ENCODE measurements at regions not wholly inside any gene's neighbourhood (a gene's known extent, or its start where the extent isn't known, plus 50 kb on each side); places are given as distances from the start of the nearest gene placed in this dataset.
"Not testable (repeated sequence)": the region's sequence is repeated elsewhere in the genome, so short reads cannot be mapped to it uniquely, and the experiment has no call there.

GRCh38 chr2:201946746-201947145, 86.9 kb upstream of the FZD7 start:
- not testable (repeated sequence) for H3K9me3 ChIP-seq; H3K4me3 ChIP-seq; H3K27ac ChIP-seq; H3K27me3 ChIP-seq; DNase-seq (ENCODE audit: low spot score); H3K36me3 ChIP-seq; H3K4me1 ChIP-seq

DNA sequence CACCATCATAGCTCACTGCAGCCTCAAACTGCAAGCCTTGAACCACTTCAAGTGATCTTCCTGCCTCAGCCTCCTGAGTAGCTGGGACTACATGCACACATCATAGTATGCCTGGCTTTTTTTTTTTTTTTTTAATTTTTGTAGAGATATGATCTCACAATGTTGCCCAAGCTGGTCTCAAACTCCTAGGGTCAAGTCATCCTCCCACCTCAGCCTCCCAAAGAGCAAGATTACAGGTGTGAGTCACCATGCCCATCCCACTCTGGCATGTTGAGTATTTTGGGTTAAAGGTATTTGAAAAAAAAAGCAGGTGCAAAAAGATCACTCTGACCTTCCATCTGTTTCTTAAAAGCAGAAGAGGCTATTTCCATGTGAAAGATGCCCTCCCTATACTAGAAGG, 86.4 kb upstream of the FZD7 start:
- TF ChIP-seq, protein P1, sequence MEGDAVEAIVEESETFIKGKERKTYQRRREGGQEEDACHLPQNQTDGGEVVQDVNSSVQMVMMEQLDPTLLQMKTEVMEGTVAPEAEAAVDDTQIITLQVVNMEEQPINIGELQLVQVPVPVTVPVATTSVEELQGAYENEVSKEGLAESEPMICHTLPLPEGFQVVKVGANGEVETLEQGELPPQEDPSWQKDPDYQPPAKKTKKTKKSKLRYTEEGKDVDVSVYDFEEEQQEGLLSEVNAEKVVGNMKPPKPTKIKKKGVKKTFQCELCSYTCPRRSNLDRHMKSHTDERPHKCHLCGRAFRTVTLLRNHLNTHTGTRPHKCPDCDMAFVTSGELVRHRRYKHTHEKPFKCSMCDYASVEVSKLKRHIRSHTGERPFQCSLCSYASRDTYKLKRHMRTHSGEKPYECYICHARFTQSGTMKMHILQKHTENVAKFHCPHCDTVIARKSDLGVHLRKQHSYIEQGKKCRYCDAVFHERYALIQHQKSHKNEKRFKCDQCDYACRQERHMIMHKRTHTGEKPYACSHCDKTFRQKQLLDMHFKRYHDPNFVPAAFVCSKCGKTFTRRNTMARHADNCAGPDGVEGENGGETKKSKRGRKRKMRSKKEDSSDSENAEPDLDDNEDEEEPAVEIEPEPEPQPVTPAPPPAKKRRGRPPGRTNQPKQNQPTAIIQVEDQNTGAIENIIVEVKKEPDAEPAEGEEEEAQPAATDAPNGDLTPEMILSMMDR (IDR thresholded peaks at IDR 0.05) = no peak
- Histone ChIP-seq H3K9me3 (no peaks in the 10 kb centered on the region), H3K4me3 (no peak overlapping the region), H3K27ac (no peak overlapping the region), H3K4me1 (no peaks in the 10 kb centered on the region), H3K36me3 (no peaks in the 10 kb centered on the region), H3K27me3 (no peaks in the 10 kb centered on the region)
- no peak for DNase-seq (ENCODE audit: low spot score)

DNA sequence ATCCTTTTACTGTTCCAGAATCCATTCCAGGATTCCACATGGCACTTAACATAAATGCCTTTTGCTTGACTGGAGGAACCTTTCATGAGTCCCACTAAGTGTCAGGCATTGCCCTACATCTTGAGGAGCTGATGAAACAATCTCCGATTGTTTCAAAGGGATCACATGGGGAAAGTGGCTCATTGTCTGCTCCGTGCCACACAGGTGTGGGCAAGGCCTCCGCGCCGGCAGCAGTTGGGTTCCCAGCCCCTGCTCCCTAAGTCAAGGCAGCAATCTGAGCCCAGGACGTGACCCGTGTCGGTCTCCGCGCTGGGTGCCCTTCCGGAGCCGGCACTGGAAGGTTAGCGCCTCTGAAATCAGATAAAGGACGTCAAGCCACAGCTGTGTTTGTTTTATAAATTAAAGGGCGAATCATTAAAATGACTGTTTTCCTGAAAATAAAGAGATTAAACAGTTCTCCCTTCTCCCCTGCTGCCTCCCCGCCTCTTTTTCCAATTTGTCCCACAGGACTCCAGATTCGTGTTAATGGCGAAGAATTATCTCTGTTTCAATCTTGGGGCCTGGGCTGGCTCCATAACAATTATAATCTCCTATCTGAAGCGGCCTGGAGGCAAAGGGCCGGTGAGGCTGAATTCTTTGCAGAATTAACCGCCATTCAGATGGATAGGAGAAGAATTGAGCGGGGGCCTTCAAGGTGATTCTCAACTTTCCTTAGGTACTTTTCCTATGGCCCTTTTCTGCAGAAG, 84.3 kb upstream of the FZD7 start:
- no peak for DNase-seq (ENCODE audit: low spot score)
- H3K4me3 ChIP-seq = no peak overlapping the region
- no peaks in the 10 kb centered on the region for H3K36me3 ChIP-seq
- H3K27ac ChIP-seq = no peak overlapping the region
- peaks cover 0 to 12% of the 10 kb centered on the region in 2 donors for H3K4me1 ChIP-seq
- TF ChIP-seq, protein P1 (IDR thresholded peaks at IDR 0.05) = no peak
- H3K27me3 ChIP-seq = no peaks in the 10 kb centered on the region
- no peaks in the 10 kb centered on the region for H3K9me3 ChIP-seq

DNA sequence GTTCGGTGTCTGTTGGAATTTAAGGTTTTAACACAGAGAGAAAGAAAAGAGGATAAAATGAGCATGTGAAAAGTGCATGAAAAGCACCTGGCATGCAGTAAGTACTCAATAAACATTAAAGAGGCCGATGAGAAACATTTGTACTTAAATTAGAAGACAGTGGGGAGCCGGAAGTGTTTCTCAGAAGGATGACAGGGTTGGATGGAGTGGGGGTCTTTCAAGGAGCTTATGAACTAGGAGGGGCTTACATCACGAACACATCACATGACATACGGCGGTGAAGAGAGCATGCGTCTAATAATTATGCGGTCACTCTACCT, 83.8 kb upstream of the FZD7 start:
- TF ChIP-seq, protein P1 (IDR thresholded peaks at IDR 0.05) = no peak
- H3K27me3 ChIP-seq = no peaks in the 10 kb centered on the region
- peaks cover 0 to 12% of the 10 kb centered on the region in 2 donors for H3K4me1 ChIP-seq
- H3K9me3 ChIP-seq = no peaks in the 10 kb centered on the region
- H3K27ac ChIP-seq = no peak overlapping the region
- no peak overlapping the region for H3K4me3 ChIP-seq
- no peak for DNase-seq (ENCODE audit: low spot score)
- H3K36me3 ChIP-seq = no peaks in the 10 kb centered on the region

GRCh38 chr2:201950606-201951005, 83.0 kb upstream of the FZD7 start:
- Histone ChIP-seq H3K4me3 (no peak overlapping the region), H3K36me3 (no peaks in the 10 kb centered on the region), H3K9me3 (no peaks in the 10 kb centered on the region), H3K27ac (no peak overlapping the region), H3K4me1 (peaks cover 0 to 17% of the 10 kb centered on the region in 2 donors), H3K27me3 (no peaks in the 10 kb centered on the region)
- TF ChIP-seq, protein P1 (IDR thresholded peaks at IDR 0.05) = no peak
- DNase-seq (ENCODE audit: low spot score) = no peak

- Histone ChIP-seq H3K4me1 (peaks cover 0 to 17% of the 10 kb centered on the region in 2 donors), H3K9me3 (no peaks in the 10 kb centered on the region), H3K4me3 (no peak overlapping the region), H3K36me3 (no peaks in the 10 kb centered on the region), H3K27me3 (no peaks in the 10 kb centered on the region), H3K27ac (no peak overlapping the region)
- TF ChIP-seq, protein P1 (IDR thresholded peaks at IDR 0.05) = no peak
- DNase-seq (ENCODE audit: low spot score) = no peak
Observed at GRCh38 chr2:201952187-201952586, 81.5 kb upstream of the FZD7 start.

Measured in right atrium auricular region (tissue), 2 donors.